Esophagus squamous epithelium (tissue), 4 donors: ENCODE measurements at regions not wholly inside any gene's neighbourhood (a gene's known extent, or its start where the extent isn't known, plus 50 kb on each side); places are given as distances from the start of the nearest gene placed in this dataset.

ENCODE experiments used
- POLR2A ChIP-seq, 4 donors: fragments of 450-650 bp; IDR thresholded peaks; one replicate each; pipeline ENCODE4 v1.6.1; 2017; ENCODE audit warnings: antibody characterized with exemption in 4 of 4, mild to moderate bottlenecking in 4 of 4, moderate library complexity in 3 of 4
- TF ChIP-seq, protein P1 (sequence below), 6 experiments: fragments of 450-650 bp in 4 of 6; fragments of 200-600 bp in 2 of 6; sonication (generic) in 2 of 6; IDR thresholded peaks; one replicate each; pipeline ENCODE4 v1.5.1; 2016 to 2019; ENCODE audit warnings: antibody characterized with exemption in 6 of 6, mild to moderate bottlenecking in 4 of 6, moderate library complexity in 4 of 6

DNA sequence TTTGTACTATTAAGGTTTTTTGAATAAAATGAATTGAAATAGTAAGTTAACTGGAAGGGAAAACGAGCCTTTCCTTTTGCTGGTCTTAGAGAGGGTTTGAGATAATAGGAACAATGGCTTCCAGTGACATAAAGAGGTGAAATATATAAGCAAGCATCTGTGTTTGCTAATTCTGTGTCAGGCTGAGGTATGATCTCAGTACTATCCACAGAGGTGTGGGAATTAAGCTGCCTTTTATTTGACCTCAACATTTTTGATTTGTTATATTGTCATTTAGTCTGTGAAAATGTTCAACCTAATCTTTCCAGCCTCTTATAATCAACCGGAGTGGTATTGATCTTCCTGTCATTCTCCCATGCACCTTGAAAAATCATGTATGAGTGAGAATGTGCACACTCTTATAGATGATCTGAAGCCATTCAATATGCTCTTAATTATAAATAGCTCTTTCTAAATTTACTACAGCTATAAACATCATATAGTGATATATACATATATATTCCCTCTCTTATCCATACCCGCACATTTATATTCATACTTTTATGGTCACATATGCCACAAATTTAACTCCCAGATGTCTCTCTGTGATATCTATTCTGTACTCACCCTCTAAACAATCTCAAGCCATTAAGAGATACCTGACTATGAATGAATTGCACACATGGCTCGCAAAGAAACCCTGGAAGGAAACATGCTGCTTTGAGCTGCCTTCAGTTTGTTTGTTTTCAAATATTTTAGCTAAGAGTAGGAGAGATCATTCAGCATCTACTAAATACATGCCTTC is 754.7 kb upstream of the NRSN1 start:
- TF ChIP-seq POLR2A (IDR thresholded peaks at IDR 0.05) = no peak
- TF ChIP-seq, protein P1, sequence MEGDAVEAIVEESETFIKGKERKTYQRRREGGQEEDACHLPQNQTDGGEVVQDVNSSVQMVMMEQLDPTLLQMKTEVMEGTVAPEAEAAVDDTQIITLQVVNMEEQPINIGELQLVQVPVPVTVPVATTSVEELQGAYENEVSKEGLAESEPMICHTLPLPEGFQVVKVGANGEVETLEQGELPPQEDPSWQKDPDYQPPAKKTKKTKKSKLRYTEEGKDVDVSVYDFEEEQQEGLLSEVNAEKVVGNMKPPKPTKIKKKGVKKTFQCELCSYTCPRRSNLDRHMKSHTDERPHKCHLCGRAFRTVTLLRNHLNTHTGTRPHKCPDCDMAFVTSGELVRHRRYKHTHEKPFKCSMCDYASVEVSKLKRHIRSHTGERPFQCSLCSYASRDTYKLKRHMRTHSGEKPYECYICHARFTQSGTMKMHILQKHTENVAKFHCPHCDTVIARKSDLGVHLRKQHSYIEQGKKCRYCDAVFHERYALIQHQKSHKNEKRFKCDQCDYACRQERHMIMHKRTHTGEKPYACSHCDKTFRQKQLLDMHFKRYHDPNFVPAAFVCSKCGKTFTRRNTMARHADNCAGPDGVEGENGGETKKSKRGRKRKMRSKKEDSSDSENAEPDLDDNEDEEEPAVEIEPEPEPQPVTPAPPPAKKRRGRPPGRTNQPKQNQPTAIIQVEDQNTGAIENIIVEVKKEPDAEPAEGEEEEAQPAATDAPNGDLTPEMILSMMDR (IDR thresholded peaks at IDR 0.05) = no peak
